ENCODE measurements at regions not wholly inside any gene's neighbourhood (a gene's known extent, or its start where the extent isn't known, plus 50 kb on each side); places are given as distances from the start of the nearest gene placed in this dataset.

GRCh38 chr6:145457556-145457955 is 277.8 kb downstream of the EPM2A start:
- H3K27me3 ChIP-seq (replicated peaks) = no peaks in the 10 kb centered on the region
- no peak overlapping the region for H3K27ac ChIP-seq
- TF ChIP-seq CTCF (IDR thresholded peaks at IDR 0.05; ENCODE audit: low read depth, low read length, missing control alignments) = no peak
- in situ Hi-C loops (cut with HindIII; ENCODE audit: low pct_ligation_motif_present, low sequenced_read_pairs) = no loop called here
- no peak for DNase-seq
- H3K36me3 ChIP-seq (replicated peaks) = no peaks in the 10 kb centered on the region
- H3K4me3 ChIP-seq (ENCODE audit: low read depth, low read length) = no peak overlapping the region

- H3K4me3 ChIP-seq (ENCODE audit: low read depth, low read length) = no peak overlapping the region
- in situ Hi-C loops (cut with HindIII; ENCODE audit: low pct_ligation_motif_present, low sequenced_read_pairs) = no loop called here
- H3K27me3 ChIP-seq (replicated peaks) = no peaks in the 10 kb centered on the region
- no peak overlapping the region for H3K27ac ChIP-seq
- DNase-seq = no peak
- TF ChIP-seq CTCF (IDR thresholded peaks at IDR 0.05; ENCODE audit: low read depth, low read length, missing control alignments) = no peak
- no peaks in the 10 kb centered on the region for H3K36me3 ChIP-seq (replicated peaks)
These were observed 266.8 kb downstream of the EPM2A start for GRCh38 chr6:145468534-145468933.

GRCh38 chr6:145469021-145469420 is 266.3 kb downstream of the EPM2A start:
- H3K27me3 ChIP-seq (replicated peaks) = no peaks in the 10 kb centered on the region
- no peak overlapping the region for H3K27ac ChIP-seq
- TF ChIP-seq CTCF (IDR thresholded peaks at IDR 0.05; ENCODE audit: low read depth, low read length, missing control alignments) = no peak
- in situ Hi-C loops (cut with HindIII; ENCODE audit: low pct_ligation_motif_present, low sequenced_read_pairs) = no loop called here
- no peak for DNase-seq
- no peaks in the 10 kb centered on the region for H3K36me3 ChIP-seq (replicated peaks)
- H3K4me3 ChIP-seq (ENCODE audit: low read depth, low read length) = no peak overlapping the region

GRCh38 chr6:145475794-145476396 is 259.4 kb downstream of the EPM2A start:
- Histone ChIP-seq H3K36me3 (replicated peaks) (no peaks in the 10 kb centered on the region), H3K4me3 (ENCODE audit: low read depth, low read length) (no peak overlapping the region), H3K27ac (no peak overlapping the region), H3K27me3 (replicated peaks) (no peaks in the 10 kb centered on the region)
- in situ Hi-C loops (cut with HindIII; ENCODE audit: low pct_ligation_motif_present, low sequenced_read_pairs) = no loop called here
- TF ChIP-seq CTCF (IDR thresholded peaks at IDR 0.05; ENCODE audit: low read depth, low read length, missing control alignments) = no peak
- no peak for DNase-seq

- no peak overlapping the region for H3K4me3 ChIP-seq (ENCODE audit: low read depth, low read length)
- no peak overlapping the region for H3K27ac ChIP-seq
- H3K36me3 ChIP-seq (replicated peaks) = no peaks in the 10 kb centered on the region
- DNase-seq = no peak
- no peaks in the 10 kb centered on the region for H3K27me3 ChIP-seq (replicated peaks)
- no peak for TF ChIP-seq CTCF (IDR thresholded peaks at IDR 0.05; ENCODE audit: low read depth, low read length, missing control alignments)
- in situ Hi-C loops (cut with HindIII; ENCODE audit: low pct_ligation_motif_present, low sequenced_read_pairs) = no loop called here
These were observed 255.3 kb downstream of the EPM2A start for GRCh38 chr6:145480024-145480423.

All from brain microvascular endothelial cell (primary cell).